ENCODE measurements at regions not wholly inside any gene's neighbourhood (a gene's known extent, or its start where the extent isn't known, plus 50 kb on each side); places are given as distances from the start of the nearest gene placed in this dataset.

GRCh38 chr13:34523406-34523805 is 418.7 kb upstream of the NBEA start:
- ATAC-seq: no peak
- no peaks in the 10 kb centered on the region for H3K36me3 ChIP-seq
- 37 to 44% methylated on average over 3 of the region's 3 CpGs for WGBS, 2 donors
- no peak for DNase-seq
- no peak for TF ChIP-seq CTCF (IDR thresholded peaks at IDR 0.05)
- peaks cover 0 to 17% (median 4%) of the 10 kb centered on the region in 3 donors for H3K4me1 ChIP-seq
- no peak overlapping the region for H3K27ac ChIP-seq
- intact Hi-C loops (cut with DNase I): no loop called here
- H3K27me3 ChIP-seq: no peaks in the 10 kb centered on the region
- FAIRE-seq: no peak
- H3K9me3 ChIP-seq: no peaks in the 10 kb centered on the region
- no peak overlapping the region for H3K4me3 ChIP-seq

GRCh38 chr13:34533941-34534340 is 408.1 kb upstream of the NBEA start:
- Histone ChIP-seq H3K4me3 (no peak overlapping the region), H3K36me3 (no peaks in the 10 kb centered on the region), H3K27me3 (no peaks in the 10 kb centered on the region), H3K27ac (no peak overlapping the region), H3K9me3 (no peaks in the 10 kb centered on the region), H3K4me1 (no peaks in the 10 kb centered on the region)
- no peak for DNase-seq
- intact Hi-C loops (cut with DNase I): no loop called here
- no peak for TF ChIP-seq CTCF (IDR thresholded peaks at IDR 0.05)
- 60 to 61% methylated on average over 2 of the region's 2 CpGs for WGBS, 2 donors
- ATAC-seq: no peak
- no peak for FAIRE-seq

- Histone ChIP-seq H3K9me3 (no peaks in the 10 kb centered on the region), H3K4me1 (no peaks in the 10 kb centered on the region), H3K36me3 (no peaks in the 10 kb centered on the region), H3K27ac (no peak overlapping the region), H3K27me3 (no peaks in the 10 kb centered on the region), H3K4me3 (no peak overlapping the region)
- FAIRE-seq (no peak), DNase-seq (no peak), ATAC-seq (no peak)
- 31 to 32% methylated on average over 4 of the region's 4 CpGs for WGBS, 2 donors
- intact Hi-C loops (cut with DNase I): no loop called here
- TF ChIP-seq CTCF (IDR thresholded peaks at IDR 0.05): no peak
Observed at GRCh38 chr13:34542321-34542720, 399.7 kb upstream of the NBEA start.

- 82 to 92% methylated on average over 4 of the region's 4 CpGs for WGBS, 2 donors
- no peaks in the 10 kb centered on the region for H3K36me3 ChIP-seq
- H3K4me3 ChIP-seq: no peak overlapping the region
- no peak overlapping the region for H3K27ac ChIP-seq
- no peaks in the 10 kb centered on the region for H3K9me3 ChIP-seq
- H3K4me1 ChIP-seq: no peaks in the 10 kb centered on the region
- H3K27me3 ChIP-seq: no peaks in the 10 kb centered on the region
- no peak for ATAC-seq
- FAIRE-seq: no peak
- intact Hi-C loops (cut with DNase I): no loop called here
- no peak for DNase-seq
- TF ChIP-seq CTCF (IDR thresholded peaks at IDR 0.05): no peak
Observed at GRCh38 chr13:34543836-34544235, 398.2 kb upstream of the NBEA start.

GRCh38 chr13:34545461-34545860 is 396.6 kb upstream of the NBEA start:
- Histone ChIP-seq H3K9me3 (no peaks in the 10 kb centered on the region), H3K4me1 (no peaks in the 10 kb centered on the region), H3K36me3 (no peaks in the 10 kb centered on the region), H3K4me3 (no peak overlapping the region), H3K27me3 (no peaks in the 10 kb centered on the region), H3K27ac (no peak overlapping the region)
- WGBS, 2 donors: 83 to 91% methylated on average over 2 of the region's 2 CpGs
- intact Hi-C loops (cut with DNase I): no loop called here
- DNase-seq (no peak), ATAC-seq (no peak), FAIRE-seq (no peak)
- no peak for TF ChIP-seq CTCF (IDR thresholded peaks at IDR 0.05)

Data from pancreas (tissue), 10 donors.